H9 (cell line): ENCODE measurements at regions not wholly inside any gene's neighbourhood (a gene's known extent, or its start where the extent isn't known, plus 50 kb on each side); places are given as distances from the start of the nearest gene placed in this dataset.

Experiments used
- DNase-seq: peaks from one replicate; pipeline ENCODE4 v3.0.0-alpha.2; 2017
- H2AFZ ChIP-seq: one replicate; pipeline ENCODE4 v1.6.1; 2013; ENCODE audit warnings: mild to moderate bottlenecking, low read length, control low read depth, moderate library complexity
- H2AK5ac ChIP-seq: 2 replicates; pipeline ENCODE4 v1.6.1; 2013; ENCODE audit warnings: low read length, control low read depth, mixed read lengths; ENCODE audit not compliant: insufficient read length
- H2BK120ac ChIP-seq: one replicate; pipeline ENCODE4 v1.6.1; 2013; ENCODE audit warnings: low read depth, mild to moderate bottlenecking, low read length, control low read depth, inconsistent platforms; ENCODE audit not compliant: poor library complexity, severe bottlenecking
- H2BK12ac ChIP-seq: 2 replicates; pipeline ENCODE4 v1.6.1; 2013; ENCODE audit warnings: low read length, control low read depth, mixed read lengths, low read depth; ENCODE audit not compliant: insufficient read length
- H2BK15ac ChIP-seq: 2 replicates; pipeline ENCODE4 v1.6.1; 2013; ENCODE audit warnings: low read depth, low read length, control low read depth
- H2BK20ac ChIP-seq: one replicate; pipeline ENCODE4 v1.6.1; 2013; ENCODE audit warnings: low read depth, mild to moderate bottlenecking, low read length, control low read depth, inconsistent platforms; ENCODE audit not compliant: poor library complexity, severe bottlenecking
- H2BK5ac ChIP-seq: 2 replicates; pipeline ENCODE4 v1.6.1; 2013; ENCODE audit warnings: low read length, control low read depth, mixed read lengths; ENCODE audit not compliant: insufficient read length
- H3K14ac ChIP-seq: 2 replicates; pipeline ENCODE4 v1.6.1; 2013; ENCODE audit warnings: low read length, control low read depth; ENCODE audit not compliant: insufficient read depth
- H3K18ac ChIP-seq: 2 replicates; pipeline ENCODE4 v1.6.1; 2013; ENCODE audit warnings: low read depth, mild to moderate bottlenecking, mixed read lengths, low read length, control low read depth; ENCODE audit not compliant: insufficient read length
- H3K23ac ChIP-seq: 2 replicates; pipeline ENCODE4 v1.6.1; 2013; ENCODE audit warnings: low read length, control low read depth, mixed read lengths, low read depth; ENCODE audit not compliant: insufficient read length
- H3K23me2 ChIP-seq: 2 replicates; pipeline ENCODE4 v1.6.1; 2013; ENCODE audit warnings: low read depth, mild to moderate bottlenecking, mixed read lengths, low read length, control low read depth; ENCODE audit not compliant: insufficient read length, poor library complexity, severe bottlenecking
- H3K27ac ChIP-seq: 2 replicates; pipeline ENCODE4 v1.5.1; 2013; ENCODE audit warnings: low read length, control low read depth, mixed read lengths, low read depth; ENCODE audit not compliant: insufficient read length
- H3K27me3 ChIP-seq: 2 replicates; pipeline ENCODE4 v1.6.1; 2013; ENCODE audit warnings: low read length, control low read depth, inconsistent platforms; ENCODE audit not compliant: insufficient read depth
- H3K4ac ChIP-seq: 2 replicates; pipeline ENCODE4 v1.6.1; 2013; ENCODE audit warnings: low read depth, mild to moderate bottlenecking, control low read depth, inconsistent platforms, low read length, moderate library complexity
- H3K4me1 ChIP-seq: 2 replicates; pipeline ENCODE4 v1.6.1; 2013; ENCODE audit warnings: low read length, control low read depth, inconsistent platforms; ENCODE audit not compliant: insufficient read depth
- H3K4me2 ChIP-seq: 2 replicates; pipeline ENCODE4 v1.6.1; 2013; ENCODE audit warnings: low read length, control low read depth, mixed read lengths; ENCODE audit not compliant: insufficient read length, insufficient read depth
- H3K56ac ChIP-seq: 2 replicates; pipeline ENCODE4 v1.6.1; 2013; ENCODE audit warnings: low read depth, mild to moderate bottlenecking, mixed read lengths, low read length, control low read depth; ENCODE audit not compliant: insufficient read length
- H3K79me1 ChIP-seq: 2 replicates; pipeline ENCODE4 v1.6.1; 2013; ENCODE audit warnings: low read depth, mild to moderate bottlenecking, moderate library complexity, low read length, control low read depth, inconsistent platforms; ENCODE audit not compliant: insufficient read depth, poor library complexity, severe bottlenecking
- H3K79me2 ChIP-seq: 2 replicates; pipeline ENCODE4 v1.6.1; 2013; ENCODE audit warnings: low read length, control low read depth, inconsistent platforms; ENCODE audit not compliant: insufficient read depth
- H3K9ac ChIP-seq: 2 replicates; pipeline ENCODE4 v1.6.1; 2013; ENCODE audit warnings: low read length, control low read depth, mixed read lengths; ENCODE audit not compliant: insufficient read length; ENCODE audit errors: extremely low read depth
- H3K9me3 ChIP-seq: one replicate; pipeline ENCODE4 v1.6.1; 2013; ENCODE audit warnings: low read depth, low read length, inconsistent platforms; ENCODE audit not compliant: control insufficient read depth
- H3T11ph ChIP-seq: one replicate; pipeline ENCODE4 v1.6.1; 2013; ENCODE audit warnings: mild to moderate bottlenecking, low read length, control low read depth, inconsistent platforms
- H4K20me1 ChIP-seq: one replicate; pipeline ENCODE4 v1.6.1; 2013; ENCODE audit not compliant: control insufficient read depth, insufficient read length, insufficient read depth
- H4K5ac ChIP-seq: 2 replicates; pipeline ENCODE4 v1.6.1; 2013; ENCODE audit warnings: low read depth, mild to moderate bottlenecking, mixed read lengths, low read length, control low read depth; ENCODE audit not compliant: insufficient read length
- H4K8ac ChIP-seq: replicated peaks from 2 replicates; pipeline ENCODE4 v1.6.1; 2013; ENCODE audit warnings: low read length, control low read depth, mixed read lengths, low read depth; ENCODE audit not compliant: insufficient read length
- H4K91ac ChIP-seq: 2 replicates; pipeline ENCODE4 v1.6.1; 2013; ENCODE audit warnings: low read depth, mild to moderate bottlenecking, moderate library complexity, mixed read lengths, low read length, control low read depth; ENCODE audit not compliant: insufficient read length
- H3K27ac Mint-ChIP-seq, 3 experiments: 2 replicates in 2 of 3; 3 replicates in 1 of 3; pipeline ENCODE4 v1.8.0; 2020 to 2021; ENCODE audit warnings: mixed read lengths in 3 of 3, mild to moderate bottlenecking in 1 of 3, moderate library complexity in 1 of 3
- H3K27me3 Mint-ChIP-seq: 2 replicates; pipeline ENCODE4 v1.8.0; 2021; ENCODE audit warnings: low read depth, mild to moderate bottlenecking, moderate library complexity, mixed read lengths
- H3K36me3 Mint-ChIP-seq, 3 experiments: 2 replicates in 2 of 3; 3 replicates in 1 of 3; pipeline ENCODE4 v1.8.0; 2020 to 2021; ENCODE audit warnings: low read depth in 3 of 3, mixed read lengths in 3 of 3; ENCODE audit not compliant: insufficient read depth in 1 of 3
- H3K4me1 Mint-ChIP-seq, 2 experiments: 2 replicates each; pipeline ENCODE4 v1.8.0; 2020; ENCODE audit warnings: mixed read lengths in 2 of 2
- H3K4me3 Mint-ChIP-seq, 2 experiments: 2 replicates in 1 of 2; 3 replicates in 1 of 2; pipeline ENCODE4 v1.8.0; 2020 to 2021; ENCODE audit warnings: mild to moderate bottlenecking in 2 of 2, mixed read lengths in 2 of 2, moderate library complexity in 1 of 2
- H3K9me3 Mint-ChIP-seq, 2 experiments: 2 replicates in 1 of 2; 3 replicates in 1 of 2; pipeline ENCODE4 v1.8.0; 2020; ENCODE audit warnings: mild to moderate bottlenecking in 2 of 2, mixed read lengths in 2 of 2, moderate library complexity in 1 of 2
- TF ChIP-seq, protein P1 (sequence below): fragments of 200-600 bp; sonication (generic); conservative IDR thresholded peaks from 3 replicates; pipeline ENCODE4 v1.8.0; 2021; ENCODE audit warnings: antibody characterized with exemption, mild to moderate bottlenecking

GRCh38 chr2:210956101-210956500, 399.7 kb downstream of the CPS1 start:
- Histone ChIP-seq H2BK120ac (no peak overlapping the region), H2AFZ (no peak overlapping the region), H3K18ac (no peak overlapping the region), H4K8ac (no peak overlapping the region), H2BK20ac (no peak overlapping the region), H2BK5ac (no peak overlapping the region), H3K79me2 (no peaks in the 10 kb centered on the region), H2BK12ac (no peak overlapping the region), H3K14ac (no peak overlapping the region), H4K91ac (no peak overlapping the region), H3K4me2 (no peak overlapping the region), H3K23ac (no peak overlapping the region), H2BK15ac (no peak overlapping the region), H3T11ph (no peak overlapping the region), H3K9ac (no peak overlapping the region), H3K27me3 (no peaks in the 10 kb centered on the region), H3K23me2 (no peaks in the 10 kb centered on the region), H4K20me1 (no peaks in the 10 kb centered on the region), H3K56ac (no peak overlapping the region), H3K4ac (no peak overlapping the region), H3K79me1 (no peaks in the 10 kb centered on the region), H3K27ac (no peak overlapping the region), H3K4me1 (no peaks in the 10 kb centered on the region), H4K5ac (no peak overlapping the region), H3K9me3 (no peaks in the 10 kb centered on the region), H2AK5ac (no peak overlapping the region)
- TF ChIP-seq, protein P1, sequence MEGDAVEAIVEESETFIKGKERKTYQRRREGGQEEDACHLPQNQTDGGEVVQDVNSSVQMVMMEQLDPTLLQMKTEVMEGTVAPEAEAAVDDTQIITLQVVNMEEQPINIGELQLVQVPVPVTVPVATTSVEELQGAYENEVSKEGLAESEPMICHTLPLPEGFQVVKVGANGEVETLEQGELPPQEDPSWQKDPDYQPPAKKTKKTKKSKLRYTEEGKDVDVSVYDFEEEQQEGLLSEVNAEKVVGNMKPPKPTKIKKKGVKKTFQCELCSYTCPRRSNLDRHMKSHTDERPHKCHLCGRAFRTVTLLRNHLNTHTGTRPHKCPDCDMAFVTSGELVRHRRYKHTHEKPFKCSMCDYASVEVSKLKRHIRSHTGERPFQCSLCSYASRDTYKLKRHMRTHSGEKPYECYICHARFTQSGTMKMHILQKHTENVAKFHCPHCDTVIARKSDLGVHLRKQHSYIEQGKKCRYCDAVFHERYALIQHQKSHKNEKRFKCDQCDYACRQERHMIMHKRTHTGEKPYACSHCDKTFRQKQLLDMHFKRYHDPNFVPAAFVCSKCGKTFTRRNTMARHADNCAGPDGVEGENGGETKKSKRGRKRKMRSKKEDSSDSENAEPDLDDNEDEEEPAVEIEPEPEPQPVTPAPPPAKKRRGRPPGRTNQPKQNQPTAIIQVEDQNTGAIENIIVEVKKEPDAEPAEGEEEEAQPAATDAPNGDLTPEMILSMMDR: no peak
- H3K4me1 Mint-ChIP-seq: no peaks in the 10 kb centered on the region
- no peaks in the 10 kb centered on the region for H3K9me3 Mint-ChIP-seq
- no peak overlapping the region for H3K4me3 Mint-ChIP-seq
- H3K36me3 Mint-ChIP-seq: no peaks in the 10 kb centered on the region
- no peak overlapping the region for H3K27ac Mint-ChIP-seq
- H3K27me3 Mint-ChIP-seq: no peaks in the 10 kb centered on the region
- no peak for DNase-seq
